A549 (cell line): ENCODE measurements at regions not wholly inside any gene's neighbourhood (a gene's known extent, or its start where the extent isn't known, plus 50 kb on each side); places are given as distances from the start of the nearest gene placed in this dataset.

Source experiments
- ATAC-seq, 2 experiments: fragments of 200-7000 bp in 1 of 2; fragments of >200 bp in 1 of 2; cut with Nextera tagmentation in 1 of 2; cut with Tn5 transposase in 1 of 2; 3 replicates each; pipeline versions ENCODE4 v1.8.0 to v1.9.1; 2018 to 2020; ENCODE audit warnings: mild to moderate bottlenecking in 1 of 2, moderate library complexity in 1 of 2
- CTCF ChIA-PET: fragments of 300-600 bp; sonication (Branson Sonifier 250); formaldehyde crosslinking; extraction: SDS; loops from one replicate; lab custom pipeline; 2021; ENCODE audit warnings: antibody characterized with exemption, inconsistent platforms; lab: Yijun Ruan, JAX
- POLR2A ChIA-PET: fragments of 350-600 bp; formaldehyde crosslinking; extraction: SDS; loops from one replicate; lab custom pipeline; 2021; ENCODE audit warnings: antibody characterized with exemption, inconsistent platforms; lab: Yijun Ruan, JAX
- DNase-seq, 2 experiments: peaks; one replicate each; pipeline versions ENCODE4 v3.0.0 to v3.0.0-alpha.2; 2011 to 2016; ENCODE audit warnings: low read depth in 1 of 2, low spot score in 1 of 2
- FAIRE-seq: peaks from 2 replicates; lab custom pipeline; 2011; peaks lifted over from hg19 to GRCh38; lab: Jason Lieb, UNC
- H3K27ac ChIP-seq, 2 experiments: fragments of >200 bp; sonication (Bioruptor Twin); formaldehyde crosslinking; 3 replicates each; pipeline ENCODE4 v1.5.1; 2016 to 2017
- H3K4me1 ChIP-seq: fragments of >200 bp; sonication (Bioruptor Twin); formaldehyde crosslinking; 3 replicates; pipeline ENCODE4 v1.6.1; 2016
- H3K4me2 ChIP-seq: fragments of >200 bp; sonication (Bioruptor Twin); formaldehyde crosslinking; 3 replicates; pipeline ENCODE4 v1.6.1; 2016
- H3K4me3 ChIP-seq: fragments of >200 bp; sonication (Bioruptor Twin); formaldehyde crosslinking; 3 replicates; pipeline ENCODE4 v1.5.1; 2016
- H3K9me3 ChIP-seq: fragments of >200 bp; sonication (Bioruptor Twin); formaldehyde crosslinking; 3 replicates; pipeline ENCODE4 v1.6.1; 2016
- BHLHE40 ChIP-seq: IDR thresholded peaks from 2 replicates; pipeline ENCODE4 v1.6.1; 2012; ENCODE audit warnings: low read depth, low read length, inconsistent platforms
- CBX2 ChIP-seq: fragments of 200-600 bp; sonication (generic); IDR thresholded peaks from 2 replicates; pipeline ENCODE4 v1.6.1; 2016; ENCODE audit warnings: low read depth, mild to moderate bottlenecking, borderline replicate concordance
- CBX8 ChIP-seq: fragments of 200-600 bp; sonication (generic); IDR thresholded peaks from 2 replicates; pipeline ENCODE4 v1.6.1; 2016
- EHF ChIP-seq: fragments of 250-450 bp; sonication (Bioruptor Pico); IDR thresholded peaks from 2 replicates; pipeline ENCODE4 v1.5.0; 2020; ENCODE audit warnings: mild to moderate bottlenecking
- EP300 ChIP-seq, 2 experiments: fragments of >200 bp; sonication (Bioruptor Twin); formaldehyde crosslinking; IDR thresholded peaks; 2 replicates in 1 of 2; 3 replicates in 1 of 2; pipeline ENCODE4 v1.6.1; 2016 to 2017
- FOSB ChIP-seq: fragments of 250-450 bp; sonication (Bioruptor Pico); IDR thresholded peaks from 2 replicates; pipeline ENCODE4 v1.5.0; 2020; ENCODE audit warnings: mild to moderate bottlenecking, moderate library complexity
- FOSL2 ChIP-seq, 2 experiments: fragments of 450-650 bp in 1 of 2; fragments of >200 bp in 1 of 2; sonication (Bioruptor Twin) in 1 of 2; formaldehyde crosslinking; IDR thresholded peaks; 2 replicates each; pipeline versions ENCODE4 v1.5.0 to v1.6.1; 2016 to 2020; ENCODE audit warnings: mild to moderate bottlenecking in 1 of 2, moderate library complexity in 1 of 2
- GATA3 ChIP-seq: IDR thresholded peaks from 2 replicates; pipeline ENCODE4 v1.6.1; 2012; ENCODE audit warnings: borderline replicate concordance
- HMGXB4 ChIP-seq: fragments of 250-450 bp; sonication (Bioruptor Pico); IDR thresholded peaks from 2 replicates; pipeline ENCODE4 v1.5.0; 2021; ENCODE audit warnings: mild to moderate bottlenecking, moderate library complexity, borderline replicate concordance
- HOXB5 ChIP-seq: fragments of 250-450 bp; sonication (Bioruptor Pico); IDR thresholded peaks from 2 replicates; pipeline ENCODE4 v1.5.0; 2020; ENCODE audit warnings: mild to moderate bottlenecking, moderate library complexity
- JUN ChIP-seq, 2 experiments: fragments of >200 bp; sonication (Bioruptor Twin); formaldehyde crosslinking; IDR thresholded peaks; 2 replicates in 1 of 2; 3 replicates in 1 of 2; pipeline ENCODE4 v1.6.1; 2016 to 2017
- JUNB ChIP-seq: fragments of >200 bp; sonication (Bioruptor Twin); formaldehyde crosslinking; IDR thresholded peaks from 2 replicates; pipeline ENCODE4 v1.6.1; 2016
- MAZ ChIP-seq: fragments of 150-350 bp; IDR thresholded peaks from 2 replicates; pipeline ENCODE4 v1.6.1; 2014; ENCODE audit warnings: antibody characterized with exemption, low read depth, low read length, borderline replicate concordance
- NFE2L2 ChIP-seq: fragments of 150-350 bp; conservative IDR thresholded peaks from 2 replicates; pipeline ENCODE4 v1.6.1; 2014; ENCODE audit warnings: low read length
- NPAS2 ChIP-seq: fragments of 250-450 bp; sonication (Bioruptor Pico); IDR thresholded peaks from 2 replicates; pipeline ENCODE4 v1.8.0; 2022; ENCODE audit warnings: mild to moderate bottlenecking, moderate library complexity, borderline replicate concordance
- RARB ChIP-seq: fragments of 250-450 bp; sonication (Bioruptor Pico); IDR thresholded peaks from 2 replicates; pipeline ENCODE4 v1.8.0; 2021; ENCODE audit warnings: mild to moderate bottlenecking, moderate library complexity
- SREBF2 ChIP-seq: fragments of 450-650 bp; IDR thresholded peaks from 2 replicates; pipeline ENCODE4 v1.6.1; 2014; ENCODE audit warnings: mild to moderate bottlenecking, moderate library complexity
- ZC3H11A ChIP-seq: fragments of 450-650 bp; IDR thresholded peaks from 2 replicates; pipeline ENCODE4 v1.6.1; 2014; ENCODE audit warnings: antibody characterized with exemption, mild to moderate bottlenecking
- ZFP36 ChIP-seq: fragments of 450-650 bp; IDR thresholded peaks from 2 replicates; pipeline ENCODE4 v1.6.1; 2014; ENCODE audit warnings: borderline replicate concordance; ENCODE audit not compliant: partially characterized antibody
- ZSCAN20 ChIP-seq: fragments of 250-450 bp; sonication (Bioruptor Pico); IDR thresholded peaks from 2 replicates; pipeline ENCODE4 v1.8.0; 2022; ENCODE audit warnings: mild to moderate bottlenecking, moderate library complexity
- WGBS: methylation state at CpG from one replicate; pipeline ENCODE4 v1.1.6; 2017; ENCODE audit errors: missing lambda C conversion rate; 5-methylcytosine and 5-hydroxymethylcytosine counted together
- TF ChIP-seq, protein P1 (sequence below): fragments of 200-600 bp; sonication (generic); IDR thresholded peaks from 2 replicates; pipeline ENCODE4 v1.6.1; 2016; ENCODE audit warnings: antibody characterized with exemption, mild to moderate bottlenecking, moderate library complexity
- TF ChIP-seq, protein P2 (sequence below): IDR thresholded peaks from 2 replicates; pipeline ENCODE4 v1.6.1; 2012
- TF ChIP-seq, protein P3 (sequence below): fragments of 150-350 bp; IDR thresholded peaks from 2 replicates; pipeline ENCODE4 v1.6.1; 2014; ENCODE audit warnings: low read depth, mild to moderate bottlenecking, low read length
- TF ChIP-seq, protein P4 (sequence below): fragments of >200 bp; sonication (Bioruptor Twin); formaldehyde crosslinking; IDR thresholded peaks from 3 replicates; pipeline ENCODE4 v1.6.1; 2016
- TF ChIP-seq, protein P5 (sequence below): IDR thresholded peaks from 2 replicates; pipeline ENCODE4 v1.6.1; 2012; ENCODE audit warnings: low read depth, borderline replicate concordance

DNA sequence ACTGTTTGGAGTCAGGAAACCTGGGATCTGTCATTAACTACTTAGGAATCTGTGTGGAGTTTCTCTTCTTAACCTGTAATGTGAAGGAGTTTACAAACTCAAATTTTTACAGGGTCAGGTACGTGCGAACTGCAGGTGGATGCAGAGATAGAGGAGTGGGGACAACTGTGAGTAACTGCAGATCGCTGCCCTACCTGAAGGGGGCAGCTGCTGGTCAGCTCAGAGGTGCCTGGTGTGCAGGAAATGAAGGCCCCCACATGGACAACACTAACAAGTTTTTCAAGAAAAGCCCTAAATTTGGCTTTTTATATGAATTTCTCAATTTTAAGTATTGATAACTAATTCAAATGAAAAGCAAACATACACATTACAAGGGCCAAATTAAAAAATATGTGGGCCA is 380.0 kb downstream of the REEP3 start (continued):
- TF ChIP-seq, protein P1, sequence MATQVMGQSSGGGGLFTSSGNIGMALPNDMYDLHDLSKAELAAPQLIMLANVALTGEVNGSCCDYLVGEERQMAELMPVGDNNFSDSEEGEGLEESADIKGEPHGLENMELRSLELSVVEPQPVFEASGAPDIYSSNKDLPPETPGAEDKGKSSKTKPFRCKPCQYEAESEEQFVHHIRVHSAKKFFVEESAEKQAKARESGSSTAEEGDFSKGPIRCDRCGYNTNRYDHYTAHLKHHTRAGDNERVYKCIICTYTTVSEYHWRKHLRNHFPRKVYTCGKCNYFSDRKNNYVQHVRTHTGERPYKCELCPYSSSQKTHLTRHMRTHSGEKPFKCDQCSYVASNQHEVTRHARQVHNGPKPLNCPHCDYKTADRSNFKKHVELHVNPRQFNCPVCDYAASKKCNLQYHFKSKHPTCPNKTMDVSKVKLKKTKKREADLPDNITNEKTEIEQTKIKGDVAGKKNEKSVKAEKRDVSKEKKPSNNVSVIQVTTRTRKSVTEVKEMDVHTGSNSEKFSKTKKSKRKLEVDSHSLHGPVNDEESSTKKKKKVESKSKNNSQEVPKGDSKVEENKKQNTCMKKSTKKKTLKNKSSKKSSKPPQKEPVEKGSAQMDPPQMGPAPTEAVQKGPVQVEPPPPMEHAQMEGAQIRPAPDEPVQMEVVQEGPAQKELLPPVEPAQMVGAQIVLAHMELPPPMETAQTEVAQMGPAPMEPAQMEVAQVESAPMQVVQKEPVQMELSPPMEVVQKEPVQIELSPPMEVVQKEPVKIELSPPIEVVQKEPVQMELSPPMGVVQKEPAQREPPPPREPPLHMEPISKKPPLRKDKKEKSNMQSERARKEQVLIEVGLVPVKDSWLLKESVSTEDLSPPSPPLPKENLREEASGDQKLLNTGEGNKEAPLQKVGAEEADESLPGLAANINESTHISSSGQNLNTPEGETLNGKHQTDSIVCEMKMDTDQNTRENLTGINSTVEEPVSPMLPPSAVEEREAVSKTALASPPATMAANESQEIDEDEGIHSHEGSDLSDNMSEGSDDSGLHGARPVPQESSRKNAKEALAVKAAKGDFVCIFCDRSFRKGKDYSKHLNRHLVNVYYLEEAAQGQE, result no peak
- TF ChIP-seq EHF (CRISPR knock-in tag), result no peak
- TF ChIP-seq, protein P2, sequence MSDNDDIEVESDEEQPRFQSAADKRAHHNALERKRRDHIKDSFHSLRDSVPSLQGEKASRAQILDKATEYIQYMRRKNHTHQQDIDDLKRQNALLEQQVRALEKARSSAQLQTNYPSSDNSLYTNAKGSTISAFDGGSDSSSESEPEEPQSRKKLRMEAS, result no peak
- no peak for TF ChIP-seq ZSCAN20 (CRISPR knock-in tag)
- TF ChIP-seq, protein P3, sequence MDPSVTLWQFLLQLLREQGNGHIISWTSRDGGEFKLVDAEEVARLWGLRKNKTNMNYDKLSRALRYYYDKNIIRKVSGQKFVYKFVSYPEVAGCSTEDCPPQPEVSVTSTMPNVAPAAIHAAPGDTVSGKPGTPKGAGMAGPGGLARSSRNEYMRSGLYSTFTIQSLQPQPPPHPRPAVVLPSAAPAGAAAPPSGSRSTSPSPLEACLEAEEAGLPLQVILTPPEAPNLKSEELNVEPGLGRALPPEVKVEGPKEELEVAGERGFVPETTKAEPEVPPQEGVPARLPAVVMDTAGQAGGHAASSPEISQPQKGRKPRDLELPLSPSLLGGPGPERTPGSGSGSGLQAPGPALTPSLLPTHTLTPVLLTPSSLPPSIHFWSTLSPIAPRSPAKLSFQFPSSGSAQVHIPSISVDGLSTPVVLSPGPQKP, result no peak

- ATAC-seq, result no peak
- WGBS, result 43% methylated on average over 6 of the region's 6 CpGs
- no peak for FAIRE-seq
These were observed 380.7 kb downstream of the REEP3 start for GRCh38 chr10:63901881-63902280.

GRCh38 chr10:63910806-63911205 is 389.6 kb downstream of the REEP3 start:
- H3K4me3 ChIP-seq, result no peak overlapping the region
- CTCF ChIA-PET, result interaction anchor here (0.8 kb wide), 1 partner anchor 13 kb away, joined by 3 read pairs; no protein-coding TSS in a partner anchor
- H3K27ac ChIP-seq, result no peak overlapping the region
- H3K4me1 ChIP-seq, result no peaks in the 10 kb centered on the region
- no peaks in the 10 kb centered on the region for H3K9me3 ChIP-seq
- POLR2A ChIA-PET, result no interaction called here
- DNase-seq, result no peak
- no peak overlapping the region for H3K4me2 ChIP-seq
- TF ChIP-seq CBX8 (no peak), MAZ (no peak), JUN (IDR thresholded peaks at IDR 0.05) (no peak), EHF (CRISPR knock-in tag) (no peak), NFE2L2 (no peak), NPAS2 (CRISPR knock-in tag) (no peak), FOSB (CRISPR knock-in tag) (no peak), SREBF2 (no peak), HOXB5 (CRISPR knock-in tag) (no peak), GATA3 (no peak), JUNB (no peak), HMGXB4 (no peak), RARB (no peak)
- TF ChIP-seq, protein P2, result no peak
- under 1% methylated on average over 4 of the region's 4 CpGs for whole genome bisulfite sequencing
- ATAC-seq, result no peak
- no peak for FAIRE-seq

More at GRCh38 chr10:63901881-63902280, 380.7 kb downstream of the REEP3 start:
- H3K4me3 ChIP-seq, result no peak overlapping the region
- TF ChIP-seq FOSL2 (IDR thresholded peaks at IDR 0.05), result no peak
- no peak for TF ChIP-seq FOSL2 (CRISPR knock-in tag; IDR thresholded peaks at IDR 0.05)
- TF ChIP-seq, protein P4, sequence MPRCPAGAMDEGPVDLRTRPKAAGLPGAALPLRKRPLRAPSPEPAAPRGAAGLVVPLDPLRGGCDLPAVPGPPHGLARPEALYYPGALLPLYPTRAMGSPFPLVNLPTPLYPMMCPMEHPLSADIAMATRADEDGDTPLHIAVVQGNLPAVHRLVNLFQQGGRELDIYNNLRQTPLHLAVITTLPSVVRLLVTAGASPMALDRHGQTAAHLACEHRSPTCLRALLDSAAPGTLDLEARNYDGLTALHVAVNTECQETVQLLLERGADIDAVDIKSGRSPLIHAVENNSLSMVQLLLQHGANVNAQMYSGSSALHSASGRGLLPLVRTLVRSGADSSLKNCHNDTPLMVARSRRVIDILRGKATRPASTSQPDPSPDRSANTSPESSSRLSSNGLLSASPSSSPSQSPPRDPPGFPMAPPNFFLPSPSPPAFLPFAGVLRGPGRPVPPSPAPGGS, result no peak
- TF ChIP-seq ZFP36, result no peak
- TF ChIP-seq, protein P5, sequence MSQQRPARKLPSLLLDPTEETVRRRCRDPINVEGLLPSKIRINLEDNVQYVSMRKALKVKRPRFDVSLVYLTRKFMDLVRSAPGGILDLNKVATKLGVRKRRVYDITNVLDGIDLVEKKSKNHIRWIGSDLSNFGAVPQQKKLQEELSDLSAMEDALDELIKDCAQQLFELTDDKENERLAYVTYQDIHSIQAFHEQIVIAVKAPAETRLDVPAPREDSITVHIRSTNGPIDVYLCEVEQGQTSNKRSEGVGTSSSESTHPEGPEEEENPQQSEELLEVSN, result no peak
- TF ChIP-seq CBX2, result no peak
- no peak for TF ChIP-seq EP300 (IDR thresholded peaks at IDR 0.05)
- TF ChIP-seq SREBF2, result no peak
- no peak for TF ChIP-seq JUNB
- no peak for TF ChIP-seq BHLHE40
- TF ChIP-seq ZC3H11A, result no peak
- TF ChIP-seq, all 56 proteins: peak for 0
- DNase-seq, result no peak
- Histone ChIP-seq H3K9me3 (no peaks in the 10 kb centered on the region), H3K4me1 (no peaks in the 10 kb centered on the region), H3K27ac (no peak overlapping the region), H3K4me2 (no peak overlapping the region)
- CTCF ChIA-PET, result interaction anchor here (0.7 to 1.6 kb wide), 2 partner anchors 11 to 30 kb away, joined by 3 to 6 read pairs; no protein-coding TSS in a partner anchor
- POLR2A ChIA-PET, result no interaction called here
